Astrocyte of the spinal cord (primary cell): ENCODE measurements at regions not wholly inside any gene's neighbourhood (a gene's known extent, or its start where the extent isn't known, plus 50 kb on each side); places are given as distances from the start of the nearest gene placed in this dataset.

ENCODE experiments used
- DNase-seq: peaks from one replicate; pipeline ENCODE4 v3.0.0; 2011; ENCODE audit warnings: low read depth, low spot score
- H3K4me3 ChIP-seq: 2 replicates; pipeline ENCODE4 v1.5.1; 2011; ENCODE audit warnings: low read depth, mild to moderate bottlenecking, low read length, moderate library complexity
- CTCF ChIP-seq: IDR thresholded peaks from 2 replicates; pipeline ENCODE4 v1.5.1; 2012; ENCODE audit warnings: low read depth, mild to moderate bottlenecking, low read length, inconsistent platforms
- in situ Hi-C: cut with HindIII; loops from 2 replicates; pipeline ENCODE4 v1.10.0; 2017; ENCODE audit warnings: low sequenced_read_pairs

GRCh38 chr4:126593626-126594025, 1039.1 kb upstream of the INTU start:
- DNase-seq, result no peak
- in situ Hi-C loops, result no loop called here
- TF ChIP-seq CTCF, result no peak
- no peak overlapping the region for H3K4me3 ChIP-seq

GRCh38 chr4:126595643-126596042, 1037.1 kb upstream of the INTU start:
- in situ Hi-C loops, result no loop called here
- TF ChIP-seq CTCF, result no peak
- no peak for DNase-seq
- no peak overlapping the region for H3K4me3 ChIP-seq

- no peak for TF ChIP-seq CTCF
- DNase-seq, result no peak
- no peak overlapping the region for H3K4me3 ChIP-seq
- in situ Hi-C loops, result no loop called here
Observed at GRCh38 chr4:126599746-126600145, 1033.0 kb upstream of the INTU start.

GRCh38 chr4:126603210-126603609, 1029.5 kb upstream of the INTU start:
- DNase-seq, result no peak
- H3K4me3 ChIP-seq, result no peak overlapping the region
- no peak for TF ChIP-seq CTCF
- in situ Hi-C loops, result no loop called here

GRCh38 chr4:126603825-126604224, 1028.9 kb upstream of the INTU start:
- in situ Hi-C loops, result no loop called here
- no peak for TF ChIP-seq CTCF
- H3K4me3 ChIP-seq, result no peak overlapping the region
- no peak for DNase-seq

- H3K4me3 ChIP-seq, result no peak overlapping the region
- peak; percentile 91 for TF ChIP-seq CTCF
- peak; percentile 65 for DNase-seq
- in situ Hi-C loops, result no loop called here
Observed at GRCh38 chr4:126604268-126604867, 1028.4 kb upstream of the INTU start.

GRCh38 chr4:126610933-126611332, 1021.8 kb upstream of the INTU start:
- no peak for TF ChIP-seq CTCF
- in situ Hi-C loops, result no loop called here
- DNase-seq, result no peak
- H3K4me3 ChIP-seq, result no peak overlapping the region
